ENCODE measurements at regions not wholly inside any gene's neighbourhood (a gene's known extent, or its start where the extent isn't known, plus 50 kb on each side); places are given as distances from the start of the nearest gene placed in this dataset.

- no peak for TF ChIP-seq YY1 (IDR thresholded peaks at IDR 0.05; ENCODE audit: low read depth)
- TF ChIP-seq CTCF (IDR thresholded peaks at IDR 0.05), result no peak
- TF ChIP-seq FOXM1 (IDR thresholded peaks at IDR 0.05; ENCODE audit: low read depth), result no peak
- TF ChIP-seq REST (IDR thresholded peaks at IDR 0.05; ENCODE audit: low read depth, low read length), result no peak
- TF ChIP-seq TCF12 (IDR thresholded peaks at IDR 0.05), result no peak
- TF ChIP-seq IRF3 (IDR thresholded peaks at IDR 0.05; ENCODE audit: low read depth, low read length), result no peak
- TF ChIP-seq RFX5 (IDR thresholded peaks at IDR 0.05; ENCODE audit: low read length), result no peak
- no peak for TF ChIP-seq EZH2phosphoT487 (IDR thresholded peaks at IDR 0.05; ENCODE audit: borderline replicate concordance, low read depth)
- no peak for TF ChIP-seq EP300 (IDR thresholded peaks at IDR 0.05; ENCODE audit: borderline replicate concordance in 1 of 2, low read depth in 1 of 2, low read length in 1 of 2)
- TF ChIP-seq NRF1 (IDR thresholded peaks at IDR 0.05; ENCODE audit: low read depth, low read length), result no peak
- no peak for TF ChIP-seq POLR2AphosphoS5 (IDR thresholded peaks at IDR 0.05; ENCODE audit: low read depth, low read length)
- no peak for TF ChIP-seq USF1 (IDR thresholded peaks at IDR 0.05; ENCODE audit: borderline replicate concordance, low read depth)
- no peak for TF ChIP-seq PBX3 (IDR thresholded peaks at IDR 0.05)
- no peak for TF ChIP-seq GABPA (IDR thresholded peaks at IDR 0.05; ENCODE audit: low read depth)
These were observed 111.5 kb upstream of the CCN2 start for GRCh38 chr6:132062626-132063025.

Measured in SK-N-SH (cell line).